ENCODE measurements at regions not wholly inside any gene's neighbourhood (a gene's known extent, or its start where the extent isn't known, plus 50 kb on each side); places are given as distances from the start of the nearest gene placed in this dataset.

DNA sequence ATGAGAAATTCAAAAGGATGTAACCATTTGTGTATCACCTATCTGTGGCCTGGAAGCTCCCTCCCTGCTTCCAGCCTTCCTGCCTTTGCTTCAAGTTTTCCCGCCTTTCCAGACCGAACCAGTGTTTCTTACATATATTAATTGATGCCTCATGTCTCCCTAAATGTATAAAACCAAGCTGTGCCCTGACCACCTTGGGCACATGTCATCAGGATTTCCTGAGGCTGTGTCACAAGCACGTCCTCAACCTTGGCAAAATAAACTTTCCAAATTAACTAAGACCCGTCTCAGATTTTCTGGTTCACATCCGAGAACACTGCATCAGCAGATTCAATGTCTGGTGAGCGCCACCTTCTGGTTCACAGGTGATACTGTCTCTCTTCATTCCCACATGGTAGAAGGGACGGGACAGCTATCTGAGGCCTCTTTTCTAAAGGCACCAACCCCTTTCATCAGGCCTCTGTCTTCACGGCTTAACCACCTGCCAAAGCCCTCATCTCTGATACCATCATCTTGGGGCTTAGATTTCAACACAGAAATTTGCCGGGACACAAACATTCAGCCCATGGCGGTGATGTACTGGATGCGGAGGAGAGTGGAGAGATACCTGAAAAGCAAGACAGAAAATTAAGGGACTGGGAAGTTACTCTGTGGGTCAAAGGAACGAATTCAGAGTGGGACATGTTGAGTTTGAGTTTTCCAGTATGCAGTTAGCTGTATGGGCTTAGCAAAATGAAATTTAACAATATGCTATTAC, 58.7 kb upstream of the PABPC3 start:
- H3K4me3 ChIP-seq, result no peak overlapping the region
- H3K9me3 ChIP-seq (ENCODE audit: low read depth), result no peaks in the 10 kb centered on the region

DNA sequence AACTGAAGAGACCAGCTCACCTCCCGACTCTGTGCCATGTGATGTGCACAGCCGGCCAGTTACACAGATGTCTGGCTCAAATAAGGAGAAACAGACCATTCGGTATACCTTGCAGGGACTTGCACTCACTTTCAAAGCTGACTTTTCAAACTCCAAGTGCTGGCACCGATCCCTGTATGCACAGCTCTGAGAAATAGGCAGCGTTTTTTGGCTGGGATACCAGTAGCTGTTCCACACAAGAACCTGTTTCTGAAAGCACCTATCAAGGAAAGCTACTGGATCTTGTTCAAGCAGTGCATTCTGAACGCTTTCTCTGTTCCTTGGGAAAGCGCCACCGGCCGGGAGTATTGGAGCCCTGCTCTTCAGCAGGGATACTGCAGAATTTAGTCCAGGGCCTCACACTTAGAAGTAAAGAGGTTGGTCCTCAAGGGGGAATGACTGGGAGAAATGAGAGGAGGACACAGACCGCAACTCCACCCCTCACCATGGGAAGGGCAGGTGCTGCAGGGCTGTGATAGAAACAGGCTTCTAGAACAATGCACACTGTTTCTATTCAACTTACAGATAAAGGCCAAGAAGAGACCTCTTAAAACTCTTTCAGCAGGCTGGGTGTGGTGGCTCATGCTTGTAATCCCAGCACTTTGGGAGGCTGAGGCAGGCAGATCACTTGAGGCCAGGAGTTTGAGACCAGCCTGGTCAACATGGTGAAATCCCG, 53.6 kb upstream of the PABPC3 start:
- Histone ChIP-seq H3K4me1 (ENCODE audit: low read depth) (no peaks in the 10 kb centered on the region), H3K4me3 (no peak overlapping the region), H3K9me3 (ENCODE audit: low read depth) (no peaks in the 10 kb centered on the region), H3K27ac (no peak overlapping the region), H3K36me3 (no peaks in the 10 kb centered on the region), H3K27me3 (peaks cover 23% of the 10 kb centered on the region)
- DNase-seq (ENCODE audit: low read depth in 1 of 2, low spot score in 1 of 2), result no peak
- TF ChIP-seq, protein P1, sequence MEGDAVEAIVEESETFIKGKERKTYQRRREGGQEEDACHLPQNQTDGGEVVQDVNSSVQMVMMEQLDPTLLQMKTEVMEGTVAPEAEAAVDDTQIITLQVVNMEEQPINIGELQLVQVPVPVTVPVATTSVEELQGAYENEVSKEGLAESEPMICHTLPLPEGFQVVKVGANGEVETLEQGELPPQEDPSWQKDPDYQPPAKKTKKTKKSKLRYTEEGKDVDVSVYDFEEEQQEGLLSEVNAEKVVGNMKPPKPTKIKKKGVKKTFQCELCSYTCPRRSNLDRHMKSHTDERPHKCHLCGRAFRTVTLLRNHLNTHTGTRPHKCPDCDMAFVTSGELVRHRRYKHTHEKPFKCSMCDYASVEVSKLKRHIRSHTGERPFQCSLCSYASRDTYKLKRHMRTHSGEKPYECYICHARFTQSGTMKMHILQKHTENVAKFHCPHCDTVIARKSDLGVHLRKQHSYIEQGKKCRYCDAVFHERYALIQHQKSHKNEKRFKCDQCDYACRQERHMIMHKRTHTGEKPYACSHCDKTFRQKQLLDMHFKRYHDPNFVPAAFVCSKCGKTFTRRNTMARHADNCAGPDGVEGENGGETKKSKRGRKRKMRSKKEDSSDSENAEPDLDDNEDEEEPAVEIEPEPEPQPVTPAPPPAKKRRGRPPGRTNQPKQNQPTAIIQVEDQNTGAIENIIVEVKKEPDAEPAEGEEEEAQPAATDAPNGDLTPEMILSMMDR (IDR thresholded peaks at IDR 0.05; ENCODE audit: low read depth, low read length), result no peak

More for the DNA sequence above, 58.7 kb upstream of the PABPC3 start:
- DNase-seq (ENCODE audit: low read depth in 1 of 2, low spot score in 1 of 2), result peak; percentile 76 to 78
- H3K27me3 ChIP-seq, result no peaks in the 10 kb centered on the region
- no peak overlapping the region for H3K27ac ChIP-seq
- no peaks in the 10 kb centered on the region for H3K4me1 ChIP-seq (ENCODE audit: low read depth)
- H3K36me3 ChIP-seq, result no peaks in the 10 kb centered on the region
- TF ChIP-seq, protein P1 (IDR thresholded peaks at IDR 0.05; ENCODE audit: low read depth, low read length), result peak; percentile 84

DNA sequence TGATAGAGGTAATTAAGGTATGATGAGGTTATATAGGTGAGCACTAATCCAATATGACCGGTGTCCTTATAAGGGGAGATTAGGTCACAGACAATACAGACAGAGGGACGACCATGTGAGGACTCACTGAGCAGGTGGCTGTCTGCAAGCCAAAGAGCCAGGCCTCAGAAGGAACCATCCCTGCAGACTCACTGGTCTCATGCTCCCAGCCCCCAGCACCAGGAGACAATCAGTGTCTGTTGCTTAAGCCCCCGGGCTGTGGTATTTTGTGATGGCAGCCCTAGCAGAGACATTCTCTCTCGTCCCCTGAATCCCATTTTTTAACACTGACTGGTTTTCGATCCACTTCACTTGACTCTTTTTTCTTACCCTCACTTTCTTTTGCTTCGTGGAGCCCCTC, 51.9 kb upstream of the PABPC3 start:
- DNase-seq (ENCODE audit: low read depth in 1 of 2, low spot score in 1 of 2), result no peak
- Histone ChIP-seq H3K4me3 (no peak overlapping the region), H3K27me3 (peaks cover 23% of the 10 kb centered on the region), H3K9me3 (ENCODE audit: low read depth) (no peaks in the 10 kb centered on the region), H3K4me1 (ENCODE audit: low read depth) (no peaks in the 10 kb centered on the region), H3K36me3 (no peaks in the 10 kb centered on the region), H3K27ac (no peak overlapping the region)
- TF ChIP-seq, protein P1 (IDR thresholded peaks at IDR 0.05; ENCODE audit: low read depth, low read length), result no peak
